Stimulated activated CD8-positive, alpha-beta memory T cell treated with anti-CD3 and anti-CD28 coated beads, Interleukin-4, amount 100 ng/mL, for 24 hours (primary cell): ENCODE measurements at regions not wholly inside any gene's neighbourhood (a gene's known extent, or its start where the extent isn't known, plus 50 kb on each side); places are given as distances from the start of the nearest gene placed in this dataset.

Experiments used
- DNase-seq: peaks from one replicate; pipeline ENCODE4 v3.0.0-alpha.2; 2020; ENCODE audit warnings: low read depth

GRCh38 chr13:74084375-74084935, 49.7 kb downstream of the KLF12 start:
- DNase-seq = no peak

DNA sequence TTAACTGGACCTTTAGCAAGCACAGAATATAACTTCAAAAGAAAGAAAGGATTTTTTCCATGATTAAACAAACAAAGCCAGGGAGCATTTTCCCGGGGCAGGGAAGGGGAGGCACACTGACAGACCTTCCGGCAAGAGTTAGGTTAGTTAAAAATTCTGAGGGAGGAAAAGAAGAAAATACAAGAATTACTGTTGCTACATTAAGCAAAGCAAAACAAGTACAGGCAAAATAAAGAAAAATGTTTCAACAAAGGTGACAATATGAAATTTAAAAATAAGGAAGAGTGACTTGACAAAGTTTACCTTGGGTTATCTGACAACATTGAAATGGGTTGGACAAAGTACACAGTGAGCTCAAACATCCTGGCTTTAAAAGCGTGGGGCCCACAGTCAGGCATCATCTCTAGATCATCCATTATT, 51.5 kb downstream of the KLF12 start:
- no peak for DNase-seq

GRCh38 chr13:74080762-74081161, 53.4 kb downstream of the KLF12 start:
- DNase-seq = no peak

DNA sequence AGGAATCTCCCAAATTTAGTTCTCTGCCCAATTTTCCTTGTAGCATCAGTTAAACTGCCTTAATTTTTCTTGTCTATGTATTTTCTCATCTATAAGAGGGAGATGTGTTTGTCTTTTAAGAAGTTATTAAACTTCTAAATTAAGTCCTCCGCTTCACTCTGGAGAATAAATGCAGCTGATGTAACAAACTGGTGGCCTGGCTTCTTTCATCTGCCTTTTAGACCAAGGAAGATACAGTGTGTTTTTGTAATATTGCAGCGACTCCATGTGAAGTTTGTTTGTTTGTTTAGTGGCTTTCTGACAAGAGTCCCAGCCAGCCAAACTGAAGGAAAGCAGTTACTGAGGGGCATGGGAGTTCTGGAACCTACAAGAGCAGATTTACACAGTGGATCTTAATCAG, 56.4 kb downstream of the KLF12 start:
- DNase-seq = no peak

DNA sequence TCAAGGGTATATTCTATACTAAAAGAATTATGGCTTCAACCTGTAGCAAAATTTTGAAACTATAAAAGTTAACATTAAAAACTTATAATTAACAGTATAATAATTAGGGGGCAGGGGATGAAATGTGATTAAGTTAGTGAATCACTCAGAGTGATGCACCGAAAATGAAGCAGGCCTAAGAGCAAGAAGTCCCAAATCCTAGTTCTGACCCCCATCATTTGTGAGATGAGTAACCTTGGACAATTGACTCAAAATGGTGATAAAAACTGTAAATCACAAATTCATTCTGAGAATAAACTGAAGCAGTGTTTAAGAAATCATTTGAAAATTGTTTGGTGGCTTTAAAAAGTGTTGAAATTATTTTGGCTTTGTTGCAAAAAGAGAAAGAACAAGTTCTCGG, 56.8 kb downstream of the KLF12 start:
- DNase-seq = no peak

GRCh38 chr13:74074723-74075122, 59.5 kb downstream of the KLF12 start:
- DNase-seq = no peak

- DNase-seq = no peak
Measured at GRCh38 chr13:74073274-74073673, 60.9 kb downstream of the KLF12 start.

DNA sequence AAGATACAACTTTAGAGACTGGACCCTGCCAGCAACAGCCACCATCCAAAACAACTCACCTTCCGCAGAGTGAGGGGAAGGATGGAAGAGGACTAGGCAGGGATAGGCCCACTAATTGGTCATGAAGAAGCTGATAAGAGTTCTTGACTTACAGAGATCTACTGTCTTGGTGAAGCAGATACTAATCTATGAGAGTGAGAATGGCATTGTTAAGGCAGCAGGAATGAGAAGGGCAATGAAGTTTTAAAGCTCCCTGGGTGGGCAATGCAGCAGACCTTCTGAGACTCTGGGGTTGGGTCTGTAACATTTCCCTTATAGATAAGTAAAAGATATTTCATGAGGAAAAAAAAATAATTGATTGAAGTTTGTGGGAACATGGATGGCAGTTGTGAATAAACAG, 63.7 kb downstream of the KLF12 start:
- no peak for DNase-seq

- DNase-seq = no peak
Measured at GRCh38 chr13:74070065-74070464, 64.1 kb downstream of the KLF12 start.

- DNase-seq = no peak
Measured at GRCh38 chr13:74068471-74068870, 65.7 kb downstream of the KLF12 start.

DNA sequence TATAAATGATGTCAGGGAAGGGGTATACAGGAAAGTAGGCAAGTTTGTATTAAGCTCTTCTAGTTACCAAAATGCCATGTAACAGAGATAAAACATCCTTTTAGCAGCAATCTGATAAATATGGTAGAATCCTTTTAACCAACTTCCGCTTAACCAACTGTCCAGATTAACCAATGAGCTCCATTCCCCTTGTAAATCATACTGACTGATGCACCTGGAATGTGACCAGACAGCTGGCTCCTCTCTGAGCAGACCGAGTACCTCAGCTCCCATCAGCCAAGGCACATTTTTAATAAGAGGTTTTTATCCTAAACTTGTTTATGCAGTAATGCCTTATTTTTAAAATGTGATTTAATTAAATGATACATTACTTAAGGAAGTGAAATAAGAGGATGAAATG, 66.4 kb downstream of the KLF12 start:
- no peak for DNase-seq

DNA sequence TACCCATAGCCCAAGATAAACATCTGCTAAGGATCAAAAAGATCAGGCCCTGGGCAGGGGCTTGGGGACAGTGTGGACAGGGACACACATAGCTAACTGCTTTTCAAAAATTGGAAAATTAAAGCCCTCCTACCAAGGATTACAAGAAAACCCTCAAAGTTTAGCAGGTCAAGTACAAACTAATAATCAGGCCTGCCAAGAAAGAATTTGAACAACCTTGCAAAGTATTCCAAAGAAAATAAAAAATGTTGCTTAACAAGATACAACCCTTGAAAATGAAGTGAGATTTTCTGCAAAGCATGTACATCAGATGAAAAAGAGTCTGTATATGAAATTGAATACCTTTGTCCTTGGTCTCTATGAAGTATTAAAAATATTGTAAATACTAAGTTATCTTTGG, 67.3 kb downstream of the KLF12 start:
- DNase-seq = no peak

GRCh38 chr13:74064805-74065312, 69.3 kb downstream of the KLF12 start:
- DNase-seq = no peak

- DNase-seq = no peak
Measured at GRCh38 chr13:74063533-74064100, 70.6 kb downstream of the KLF12 start.

- DNase-seq = no peak
Measured at GRCh38 chr13:74062933-74063332, 71.3 kb downstream of the KLF12 start.

- DNase-seq = no peak
Measured at GRCh38 chr13:74061926-74062595, 72.1 kb downstream of the KLF12 start.

DNA sequence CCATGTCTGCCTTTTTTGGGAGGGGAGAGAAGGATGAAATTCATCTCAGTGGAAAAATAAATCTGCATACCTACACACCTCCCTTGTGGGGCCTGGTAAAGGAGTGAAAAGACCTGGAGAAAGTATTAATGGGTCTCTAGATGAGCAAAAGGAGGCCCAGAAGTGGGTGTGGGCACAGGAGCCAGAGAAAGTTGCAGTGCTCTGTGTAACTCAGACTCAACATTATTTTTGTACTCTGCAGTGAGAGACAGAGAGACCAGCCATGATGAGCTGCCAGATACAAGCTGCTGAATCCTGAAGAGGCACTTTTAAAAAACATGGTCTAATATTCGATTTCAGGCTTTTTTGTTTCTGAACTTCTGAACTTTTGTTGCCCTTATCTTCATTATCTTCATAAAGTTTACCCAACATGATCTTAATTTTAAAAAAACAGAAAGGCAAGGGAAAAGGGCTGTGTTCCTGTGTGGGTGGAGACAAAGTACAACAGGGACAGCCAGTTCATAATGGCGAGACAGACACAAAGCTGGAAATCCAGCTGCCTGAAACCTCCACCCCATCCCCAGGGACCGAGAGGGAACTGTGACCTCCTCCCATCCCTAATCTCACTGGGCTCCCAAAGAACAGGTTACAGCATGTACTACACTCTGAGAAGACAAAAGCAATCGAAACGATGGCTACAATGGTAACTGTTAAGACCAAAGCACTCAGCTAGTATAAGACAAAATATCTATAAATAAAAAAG, 77.2 kb downstream of the KLF12 start:
- no peak for DNase-seq

DNA sequence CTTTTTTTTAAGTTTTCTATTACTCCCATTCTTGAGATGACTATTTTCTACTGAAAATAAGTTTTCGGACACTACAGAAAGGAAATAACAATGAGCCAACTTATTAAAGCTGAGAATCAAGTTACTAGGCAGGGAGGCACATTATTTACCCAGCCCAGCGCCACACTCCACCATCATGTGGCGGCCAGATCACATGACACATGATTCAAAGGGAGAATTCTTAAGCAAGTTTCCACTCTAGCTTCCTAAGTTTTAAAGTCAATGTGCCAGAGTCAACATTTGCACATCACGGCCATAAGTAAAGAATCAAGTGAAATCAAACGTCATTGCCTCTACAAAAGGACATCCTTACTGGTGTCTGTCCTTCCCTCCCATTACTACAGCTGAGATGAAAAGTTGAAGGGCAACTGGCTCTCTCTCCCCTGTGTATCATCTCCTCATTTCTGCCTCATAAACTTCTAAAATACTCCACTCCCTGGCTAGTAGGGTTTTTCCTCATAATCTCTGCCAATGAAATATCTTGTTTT, 81.7 kb downstream of the KLF12 start:
- DNase-seq = no peak

DNA sequence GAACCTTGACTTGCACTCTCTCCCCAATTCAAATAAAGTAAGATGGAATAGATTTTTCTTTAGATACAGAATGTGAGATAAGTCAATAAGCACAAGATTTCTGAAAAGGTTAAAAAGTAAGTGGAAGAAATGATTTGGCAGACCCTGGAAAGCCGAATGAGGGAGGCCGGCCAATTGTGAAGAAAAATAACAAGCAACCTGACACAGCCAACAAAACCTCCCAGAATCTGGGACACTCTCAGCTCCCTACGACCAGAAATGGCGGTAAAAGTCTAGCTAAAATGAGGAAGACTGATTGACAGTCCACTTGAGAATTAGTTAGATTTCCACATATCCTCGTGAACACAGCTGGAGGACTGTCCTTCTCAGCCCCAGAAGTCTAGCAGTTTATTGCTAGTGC, 85.4 kb downstream of the KLF12 start:
- no peak for DNase-seq

DNA sequence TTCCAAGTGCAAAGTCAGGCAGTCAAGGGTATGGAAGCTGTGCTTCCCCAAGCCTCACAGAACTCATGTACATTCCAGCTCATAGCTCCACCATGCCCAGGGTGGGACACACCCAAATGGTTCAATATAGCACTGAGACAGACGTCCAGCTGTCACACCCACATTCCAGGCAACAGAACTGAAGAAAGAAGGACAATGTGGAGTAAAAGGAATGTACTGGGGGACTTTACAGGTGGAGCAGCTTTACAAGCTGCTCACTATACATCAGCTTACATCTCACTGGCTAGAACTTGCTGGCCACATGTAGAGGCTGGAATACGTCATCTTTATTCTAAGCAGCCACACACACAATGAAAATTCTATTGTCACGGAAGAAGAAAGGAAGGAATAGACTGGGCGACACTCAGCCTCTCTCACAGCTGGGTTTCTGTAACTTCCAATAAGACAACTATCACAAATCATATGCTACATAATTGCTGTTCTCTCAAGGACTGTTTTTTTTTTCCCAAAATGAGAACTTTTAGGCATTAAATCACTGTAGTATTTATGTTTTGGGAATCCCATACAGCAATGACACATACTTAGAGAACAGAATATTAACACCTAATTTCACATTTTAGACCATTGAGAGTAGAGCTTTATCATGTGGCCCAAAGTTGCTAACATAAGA, 86.1 kb downstream of the KLF12 start:
- DNase-seq = no peak

DNA sequence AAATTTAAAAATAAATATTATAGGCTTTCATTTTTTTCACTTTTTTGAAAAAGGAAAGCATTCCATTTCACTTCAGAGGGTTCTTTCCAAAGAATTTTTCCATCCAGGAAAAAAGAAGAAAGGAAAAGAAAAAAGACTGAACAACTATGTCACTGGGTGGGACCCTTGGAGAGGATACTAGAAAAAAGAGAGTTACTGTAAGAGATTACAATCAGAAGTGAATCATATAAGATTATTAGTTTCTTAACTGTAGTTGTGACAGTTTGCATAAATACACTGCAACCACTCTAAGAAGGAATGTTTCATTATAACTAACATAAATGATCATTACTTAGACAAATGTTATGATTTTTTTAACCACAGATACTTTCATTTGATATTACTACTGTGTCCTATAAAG, 87.8 kb downstream of the KLF12 start:
- no peak for DNase-seq

GRCh38 chr13:74045583-74045982, 88.6 kb downstream of the KLF12 start:
- no peak for DNase-seq
